IMR-90 (cell line): ENCODE measurements at regions not wholly inside any gene's neighbourhood (a gene's known extent, or its start where the extent isn't known, plus 50 kb on each side); places are given as distances from the start of the nearest gene placed in this dataset.

Experiments used
- ATAC-seq: fragments of 200-7000 bp; cut with Tn5 transposase; 2 replicates; pipeline ENCODE4 v1.9.1; 2020; ENCODE audit warnings: low read depth, mild to moderate bottlenecking, moderate library complexity
- BruUV-seq: library from RNA; stranded (reverse); fragments of 400-500 nt; replicated peaks from 2 replicates; lab custom pipeline; 2021; lab: Mats Ljungman, UMichigan
- CTCF ChIA-PET: fragments of 300-600 bp; formaldehyde crosslinking; extraction: SDS; loops from one replicate; lab custom pipeline; 2021; ENCODE audit warnings: antibody characterized with exemption; lab: Yijun Ruan, JAX
- POLR2A ChIA-PET: fragments of 300-600 bp; sonication (Branson Sonifier 250); formaldehyde crosslinking; loops from one replicate; lab custom pipeline; 2022; ENCODE audit warnings: antibody characterized with exemption; ENCODE audit not compliant: unreplicated experiment; lab: Charles Lee
- DNase-seq: peaks from one replicate; pipeline ENCODE4 v3.0.0; 2013
- H2AFZ ChIP-seq: replicated peaks from 2 replicates; pipeline ENCODE3; 2013; ENCODE audit warnings: low read length, mild to moderate bottlenecking; ENCODE audit not compliant: poor library complexity
- H2AK5ac ChIP-seq: 2 replicates; pipeline ENCODE4 v1.6.1; 2013; ENCODE audit warnings: low read depth, low read length, inconsistent platforms
- H2AK9ac ChIP-seq: replicated peaks from 2 replicates; pipeline ENCODE3; 2013; ENCODE audit warnings: mild to moderate bottlenecking, low read depth, low read length, moderate library complexity; ENCODE audit not compliant: poor library complexity
- H2BK120ac ChIP-seq: 2 replicates; pipeline ENCODE4 v1.6.1; 2013; ENCODE audit warnings: low read depth, low read length, inconsistent platforms
- H2BK15ac ChIP-seq: 3 replicates; pipeline ENCODE4 v1.6.1; 2013; ENCODE audit warnings: low read depth, low read length, inconsistent platforms
- H2BK20ac ChIP-seq: 2 replicates; pipeline ENCODE4 v1.6.1; 2013; ENCODE audit warnings: low read depth, mild to moderate bottlenecking, inconsistent platforms, low read length, moderate library complexity
- H2BK5ac ChIP-seq: 2 replicates; pipeline ENCODE4 v1.6.1; 2013; ENCODE audit warnings: mild to moderate bottlenecking, low read depth, low read length, inconsistent platforms; ENCODE audit not compliant: poor library complexity, severe bottlenecking
- H3K14ac ChIP-seq: replicated peaks from 2 replicates; pipeline ENCODE4 v1.6.1; 2013; ENCODE audit warnings: low read depth, low read length, inconsistent platforms
- H3K18ac ChIP-seq: 2 replicates; pipeline ENCODE4 v1.6.1; 2013; ENCODE audit warnings: low read depth, low read length, control low read depth
- H3K23ac ChIP-seq: 2 replicates; pipeline ENCODE4 v1.6.1; 2013; ENCODE audit warnings: low read depth, low read length, inconsistent platforms
- H3K27ac ChIP-seq: 2 replicates; pipeline ENCODE4 v1.5.1; 2013; ENCODE audit warnings: mild to moderate bottlenecking, control low read depth, low read length; ENCODE audit not compliant: insufficient read depth
- H3K27me3 ChIP-seq: 2 replicates; pipeline ENCODE4 v1.6.1; 2013; ENCODE audit warnings: low read length; ENCODE audit not compliant: control insufficient read depth, insufficient read depth
- H3K36me3 ChIP-seq: 2 replicates; pipeline ENCODE4 v1.6.1; 2013; ENCODE audit warnings: low read length, mixed read lengths; ENCODE audit not compliant: control insufficient read depth, insufficient read depth
- H3K4ac ChIP-seq: 2 replicates; pipeline ENCODE4 v1.6.1; 2013; ENCODE audit warnings: low read depth, low read length, inconsistent platforms
- H3K4me1 ChIP-seq: 2 replicates; pipeline ENCODE4 v1.6.1; 2013; ENCODE audit warnings: low read length, mixed read lengths; ENCODE audit not compliant: control insufficient read depth, insufficient read depth
- H3K4me2 ChIP-seq: 2 replicates; pipeline ENCODE4 v1.6.1; 2013; ENCODE audit warnings: low read depth, mild to moderate bottlenecking, control low read depth, low read length, moderate library complexity
- H3K4me3 ChIP-seq: 2 replicates; pipeline ENCODE4 v1.5.1; 2013; ENCODE audit warnings: low read depth, mild to moderate bottlenecking, control low read depth, low read length, moderate library complexity; ENCODE audit not compliant: insufficient read depth
- H3K56ac ChIP-seq: 2 replicates; pipeline ENCODE4 v1.6.1; 2013; ENCODE audit warnings: low read length, inconsistent platforms; ENCODE audit not compliant: insufficient read depth; ENCODE audit errors: extremely low read depth
- H3K79me1 ChIP-seq, 2 experiments: 2 replicates each; pipeline ENCODE4 v1.6.1; 2013; ENCODE audit warnings: low read length in 2 of 2, inconsistent platforms in 1 of 2, low read depth in 1 of 2
- H3K9ac ChIP-seq: 2 replicates; pipeline ENCODE4 v1.6.1; 2013; ENCODE audit warnings: low read depth, low read length, control low read depth
- H3K9me1 ChIP-seq: 2 replicates; pipeline ENCODE4 v1.6.1; 2013; ENCODE audit warnings: low read length, inconsistent platforms; ENCODE audit not compliant: insufficient read depth
- H3K9me3 ChIP-seq: 2 replicates; pipeline ENCODE4 v1.6.1; 2013; ENCODE audit warnings: low read length; ENCODE audit not compliant: control insufficient read depth, insufficient read depth
- H4K20me1 ChIP-seq: 2 replicates; pipeline ENCODE4 v1.6.1; 2013; ENCODE audit warnings: low read length, inconsistent platforms; ENCODE audit not compliant: insufficient read depth
- H4K5ac ChIP-seq: 2 replicates; pipeline ENCODE4 v1.6.1; 2013; ENCODE audit warnings: mild to moderate bottlenecking, low read depth, low read length, control low read depth
- H4K8ac ChIP-seq, 2 experiments: 2 replicates each; pipeline ENCODE4 v1.6.1; 2013; ENCODE audit warnings: low read depth in 2 of 2, low read length in 2 of 2, control low read depth in 1 of 2, inconsistent platforms in 1 of 2
- H4K91ac ChIP-seq: 2 replicates; pipeline ENCODE4 v1.6.1; 2013; ENCODE audit warnings: low read depth, low read length, inconsistent platforms; ENCODE audit not compliant: insufficient read depth
- BHLHE40 ChIP-seq: fragments of 150-350 bp; IDR thresholded peaks from 2 replicates; pipeline ENCODE4 v1.6.1; 2016; ENCODE audit warnings: mild to moderate bottlenecking, low read depth, low read length
- CEBPB ChIP-seq: IDR thresholded peaks from 2 replicates; pipeline ENCODE4 v1.6.1; 2012; ENCODE audit warnings: low read depth, low read length, improper control_type of control experiment
- MAFK ChIP-seq: IDR thresholded peaks from 2 replicates; pipeline ENCODE4 v1.6.1; 2012; ENCODE audit warnings: low read depth, low read length, improper control_type of control experiment
- NFE2L2 ChIP-seq: fragments of 150-350 bp; IDR thresholded peaks from 2 replicates; pipeline ENCODE4 v1.6.1; 2016; ENCODE audit warnings: low read depth, mild to moderate bottlenecking, low read length
- POLR2A ChIP-seq: IDR thresholded peaks from 2 replicates; pipeline ENCODE4 v1.6.1; 2012; ENCODE audit warnings: mild to moderate bottlenecking, low read depth, low read length
- RAD21 ChIP-seq: IDR thresholded peaks from 2 replicates; pipeline ENCODE4 v1.6.1; 2012; ENCODE audit warnings: low read length, improper control_type of control experiment
- WGBS, 2 experiments: methylation state at CpG; one replicate each; pipeline versions ENCODE4 v1.1.5 to v1.1.7; 2013; ENCODE audit warnings: missing lambda C conversion rate in 2 of 2; ENCODE audit not compliant: insufficient read length in 1 of 2; ENCODE audit errors: extremely low coverage in 2 of 2; 5-methylcytosine and 5-hydroxymethylcytosine counted together
- dilution Hi-C: fragments of 300-500 bp; cut with HindIII; formaldehyde crosslinking; loops from one replicate; pipeline ENCODE4 v1.14.3; 2018; ENCODE audit warnings: low sequenced_read_pairs; ENCODE audit not compliant: unreplicated experiment
- in situ Hi-C: fragments of 300-500 bp; cut with MboI; formaldehyde crosslinking; loops from 3 replicates; pipeline ENCODE4 v1.14.3; 2019; ENCODE audit warnings: low sequenced_read_pairs, inconsistent platforms, mixed read lengths
- intact Hi-C: fragments of 100-400 bp; cut with micrococcal nuclease; formaldehyde crosslinking; loops from 2 replicates; pipeline ENCODE4 v1.10.0; 2022

DNA sequence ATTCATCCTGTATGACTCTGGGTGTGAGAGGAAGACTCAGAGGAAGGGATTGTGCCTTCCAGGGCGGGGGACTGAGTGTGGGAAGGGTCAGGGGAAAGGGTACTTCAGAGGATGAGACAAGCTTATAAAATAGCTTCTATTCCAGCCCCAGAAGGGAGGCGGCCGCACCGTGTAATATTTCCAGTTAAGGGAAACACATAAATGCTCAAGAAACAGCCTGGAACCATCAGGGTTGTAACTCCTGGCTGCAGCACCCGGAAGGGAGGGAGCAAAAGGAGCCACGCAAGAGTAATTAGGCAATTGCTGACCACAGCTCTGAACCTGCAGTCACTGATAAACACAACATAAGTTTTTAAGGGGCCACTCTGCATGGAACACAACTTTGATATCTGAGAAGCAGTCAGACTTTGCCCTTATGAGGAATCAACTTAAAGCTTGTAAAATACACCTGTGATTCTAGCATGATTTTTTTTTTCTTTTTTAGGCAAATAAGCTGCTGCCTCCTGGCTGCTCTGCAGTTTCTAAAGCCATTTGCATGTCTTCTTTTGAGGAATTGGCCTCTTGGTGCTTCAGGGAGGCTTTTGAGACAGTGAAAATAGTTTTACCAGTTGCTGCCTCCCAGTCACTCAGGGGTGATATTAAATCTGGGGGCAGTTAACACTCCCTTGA, 382.7 kb downstream of the ENC1 start:
- BruUV-seq: no TSS peak
- Histone ChIP-seq H3K36me3 (no peaks in the 10 kb centered on the region), H3K4ac (no peak overlapping the region), H4K5ac (no peak overlapping the region; the same call in 1 of the 2 replicates), H2BK15ac (no peak overlapping the region), H3K23ac (no peak overlapping the region), H3K79me1 (no peaks in the 10 kb centered on the region), H3K14ac (no peak overlapping the region), H4K91ac (no peak overlapping the region), H3K9ac (no peak overlapping the region), H4K20me1 (no peaks in the 10 kb centered on the region), H2AFZ (no peak overlapping the region), H2BK120ac (no peak overlapping the region), H3K27me3 (peaks cover 2% of the 10 kb centered on the region), H3K9me1 (no peaks in the 10 kb centered on the region), H2AK5ac (no peak overlapping the region), H2BK20ac (no peak overlapping the region), H3K4me1 (no peaks in the 10 kb centered on the region; the same call in 1 of the 2 replicates), H2BK5ac (no peak overlapping the region), H3K4me2 (peak overlapping the region; percentile 25; the same call in 1 of the 2 replicates), H3K4me3 (no peak overlapping the region), H4K8ac (no peak overlapping the region; a peak in 1 of 4 replicates), H3K56ac (no peak overlapping the region), H3K18ac (no peak overlapping the region), H2AK9ac (no peak overlapping the region), H3K9me3 (no peaks in the 10 kb centered on the region), H3K27ac (no peak overlapping the region)
- intact Hi-C loops (loop anchor here (10.0 kb wide), 2 partner anchors 223 to 323 kb away; no protein-coding TSS in a partner anchor), dilution Hi-C loops (no loop called here), in situ Hi-C loops (no loop called here)
- ATAC-seq (peak; percentile 69), DNase-seq (peak; percentile 55)
- no CpG with 5 or more reads among the region's 6 CpGs for WGBS, 2 experiments
- TF ChIP-seq RAD21 (no peak), MAFK (no peak), CEBPB (peak; percentile 31; the same call in 1 of the 2 replicates), NFE2L2 (no peak), BHLHE40 (no peak), POLR2A (no peak)
- POLR2A ChIA-PET: interaction anchor here (0.6 kb wide), 1 partner anchor 1975 kb away, joined by 4 read pairs; no protein-coding TSS in a partner anchor
- CTCF ChIA-PET: interaction anchor here (0.7 kb wide), 1 partner anchor 175 kb away, joined by 3 read pairs; no protein-coding TSS in a partner anchor
